ENCODE measurements at regions not wholly inside any gene's neighbourhood (a gene's known extent, or its start where the extent isn't known, plus 50 kb on each side); places are given as distances from the start of the nearest gene placed in this dataset.
A peak's percentile ranks its signal among the peaks of the same experiment; 100 is the strongest.

GRCh38 chr4:185955151-185955770, 113.7 kb upstream of the TLR3 start:
- TF ChIP-seq CTCF (IDR thresholded peaks at IDR 0.05; ENCODE audit: extremely low read depth, missing control alignments): no peak

GRCh38 chr4:185955826-185956543, 113.0 kb upstream of the TLR3 start:
- no peak for DNase-seq (ENCODE audit: low spot score)
- no peak for TF ChIP-seq CTCF (IDR thresholded peaks at IDR 0.05; ENCODE audit: extremely low read depth, missing control alignments)

More at GRCh38 chr4:185955151-185955770, 113.7 kb upstream of the TLR3 start:
- no peak for DNase-seq (ENCODE audit: low spot score)

GRCh38 chr4:185956544-185956940, 112.4 kb upstream of the TLR3 start:
- TF ChIP-seq CTCF (IDR thresholded peaks at IDR 0.05; ENCODE audit: extremely low read depth, missing control alignments): no peak
- DNase-seq (ENCODE audit: low spot score): no peak

GRCh38 chr4:185958094-185958747, 110.7 kb upstream of the TLR3 start:
- no peak for TF ChIP-seq CTCF (IDR thresholded peaks at IDR 0.05; ENCODE audit: extremely low read depth, missing control alignments)
- DNase-seq (ENCODE audit: low spot score): no peak

- peak; percentile 30 for DNase-seq (ENCODE audit: low spot score)
- TF ChIP-seq CTCF (IDR thresholded peaks at IDR 0.05; ENCODE audit: extremely low read depth, missing control alignments): no peak
Observed at GRCh38 chr4:185965426-185966384, 103.3 kb upstream of the TLR3 start.

- TF ChIP-seq CTCF (IDR thresholded peaks at IDR 0.05; ENCODE audit: extremely low read depth, missing control alignments): no peak
- DNase-seq (ENCODE audit: low spot score): no peak
Observed at GRCh38 chr4:185966549-185966948, 102.4 kb upstream of the TLR3 start.

Measured in GM20000 (cell line).